ENCODE measurements at regions not wholly inside any gene's neighbourhood (a gene's known extent, or its start where the extent isn't known, plus 50 kb on each side); places are given as distances from the start of the nearest gene placed in this dataset.

DNA sequence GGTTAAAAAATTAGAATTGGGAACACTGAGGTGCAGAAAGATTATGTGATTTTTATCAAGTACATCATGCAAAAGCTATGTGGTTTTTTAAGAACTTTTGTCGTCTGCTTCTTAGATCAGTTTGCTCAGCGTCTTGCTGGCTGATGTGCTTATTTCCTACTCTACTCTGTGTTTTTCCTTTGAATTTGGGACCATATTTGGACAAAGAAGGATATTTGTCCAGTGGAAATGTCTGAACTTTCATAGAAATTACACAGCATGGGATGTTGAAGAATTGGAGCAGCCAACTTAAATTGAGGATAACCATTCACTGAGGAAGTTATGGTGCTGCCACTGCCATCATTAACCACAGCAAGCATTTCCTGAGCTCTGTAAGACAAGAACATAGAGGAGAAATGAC, 252.8 kb upstream of the HS3ST5 start:
- Histone ChIP-seq H3K27me3 (ENCODE audit: insufficient read depth) (no peaks in the 10 kb centered on the region), H3K4me2 (no peak overlapping the region), H3K79me2 (ENCODE audit: insufficient read depth) (no peaks in the 10 kb centered on the region), H3K36me3 (replicated peaks in 1 of 2; ENCODE audit: control insufficient read depth in 1 of 2, insufficient read depth in 2 of 2, low read length in 1 of 2) (no peaks in the 10 kb centered on the region), H3K4me3 (ENCODE audit: low read depth in 2 of 2, low read length in 1 of 2) (no peak overlapping the region), H3K27ac (ENCODE audit: low read depth in 2 of 2, low read length in 1 of 2) (no peak overlapping the region), H4K20me1 (ENCODE audit: insufficient read depth) (no peaks in the 10 kb centered on the region), H3F3A (replicated peaks; ENCODE audit: insufficient read depth) (no peaks in the 10 kb centered on the region), H2AFZ (ENCODE audit: low read depth) (no peak overlapping the region), H3K9me3 (no peaks in the 10 kb centered on the region), H3K9me2 (no peaks in the 10 kb centered on the region), H3K4me1 (ENCODE audit: control insufficient read depth in 1 of 2, insufficient read depth in 2 of 2, low read depth in 1 of 2, low read length in 1 of 2) (no peaks in the 10 kb centered on the region; a peak in 1 of 4 replicates), H3K9ac (no peak overlapping the region)
- DNase-seq = no peak
- WGBS (ENCODE audit: low lambda C conversion rate) = 46% methylated on average over 2 of the region's 2 CpGs
- CTCF ChIA-PET = no interaction called here
- TF ChIP-seq CHD2 (IDR thresholded peaks at IDR 0.05; ENCODE audit: low read length, partially characterized antibody) (no peak), YY1 (IDR thresholded peaks at IDR 0.05; ENCODE audit: low read depth) (no peak), POLR2AphosphoS5 (IDR thresholded peaks at IDR 0.05; ENCODE audit: low read depth, low read length) (no peak), FOXM1 (IDR thresholded peaks at IDR 0.05; ENCODE audit: low read depth) (no peak), TEAD4 (IDR thresholded peaks at IDR 0.05; ENCODE audit: borderline replicate concordance, insufficient read depth) (no peak), TCF12 (IDR thresholded peaks at IDR 0.05) (no peak), NRF1 (IDR thresholded peaks at IDR 0.05; ENCODE audit: low read depth, low read length) (no peak), ELF1 (IDR thresholded peaks at IDR 0.05) (no peak)
- TF ChIP-seq, protein P1, sequence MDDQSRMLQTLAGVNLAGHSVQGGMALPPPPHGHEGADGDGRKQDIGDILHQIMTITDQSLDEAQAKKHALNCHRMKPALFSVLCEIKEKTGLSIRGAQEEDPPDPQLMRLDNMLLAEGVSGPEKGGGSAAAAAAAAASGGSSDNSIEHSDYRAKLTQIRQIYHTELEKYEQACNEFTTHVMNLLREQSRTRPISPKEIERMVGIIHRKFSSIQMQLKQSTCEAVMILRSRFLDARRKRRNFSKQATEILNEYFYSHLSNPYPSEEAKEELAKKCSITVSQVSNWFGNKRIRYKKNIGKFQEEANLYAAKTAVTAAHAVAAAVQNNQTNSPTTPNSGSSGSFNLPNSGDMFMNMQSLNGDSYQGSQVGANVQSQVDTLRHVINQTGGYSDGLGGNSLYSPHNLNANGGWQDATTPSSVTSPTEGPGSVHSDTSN (IDR thresholded peaks at IDR 0.05) = no peak
- TF ChIP-seq, protein P2, sequence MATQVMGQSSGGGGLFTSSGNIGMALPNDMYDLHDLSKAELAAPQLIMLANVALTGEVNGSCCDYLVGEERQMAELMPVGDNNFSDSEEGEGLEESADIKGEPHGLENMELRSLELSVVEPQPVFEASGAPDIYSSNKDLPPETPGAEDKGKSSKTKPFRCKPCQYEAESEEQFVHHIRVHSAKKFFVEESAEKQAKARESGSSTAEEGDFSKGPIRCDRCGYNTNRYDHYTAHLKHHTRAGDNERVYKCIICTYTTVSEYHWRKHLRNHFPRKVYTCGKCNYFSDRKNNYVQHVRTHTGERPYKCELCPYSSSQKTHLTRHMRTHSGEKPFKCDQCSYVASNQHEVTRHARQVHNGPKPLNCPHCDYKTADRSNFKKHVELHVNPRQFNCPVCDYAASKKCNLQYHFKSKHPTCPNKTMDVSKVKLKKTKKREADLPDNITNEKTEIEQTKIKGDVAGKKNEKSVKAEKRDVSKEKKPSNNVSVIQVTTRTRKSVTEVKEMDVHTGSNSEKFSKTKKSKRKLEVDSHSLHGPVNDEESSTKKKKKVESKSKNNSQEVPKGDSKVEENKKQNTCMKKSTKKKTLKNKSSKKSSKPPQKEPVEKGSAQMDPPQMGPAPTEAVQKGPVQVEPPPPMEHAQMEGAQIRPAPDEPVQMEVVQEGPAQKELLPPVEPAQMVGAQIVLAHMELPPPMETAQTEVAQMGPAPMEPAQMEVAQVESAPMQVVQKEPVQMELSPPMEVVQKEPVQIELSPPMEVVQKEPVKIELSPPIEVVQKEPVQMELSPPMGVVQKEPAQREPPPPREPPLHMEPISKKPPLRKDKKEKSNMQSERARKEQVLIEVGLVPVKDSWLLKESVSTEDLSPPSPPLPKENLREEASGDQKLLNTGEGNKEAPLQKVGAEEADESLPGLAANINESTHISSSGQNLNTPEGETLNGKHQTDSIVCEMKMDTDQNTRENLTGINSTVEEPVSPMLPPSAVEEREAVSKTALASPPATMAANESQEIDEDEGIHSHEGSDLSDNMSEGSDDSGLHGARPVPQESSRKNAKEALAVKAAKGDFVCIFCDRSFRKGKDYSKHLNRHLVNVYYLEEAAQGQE (IDR thresholded peaks at IDR 0.05; ENCODE audit: low read depth, low read length) = no peak
- TF ChIP-seq, protein P3, sequence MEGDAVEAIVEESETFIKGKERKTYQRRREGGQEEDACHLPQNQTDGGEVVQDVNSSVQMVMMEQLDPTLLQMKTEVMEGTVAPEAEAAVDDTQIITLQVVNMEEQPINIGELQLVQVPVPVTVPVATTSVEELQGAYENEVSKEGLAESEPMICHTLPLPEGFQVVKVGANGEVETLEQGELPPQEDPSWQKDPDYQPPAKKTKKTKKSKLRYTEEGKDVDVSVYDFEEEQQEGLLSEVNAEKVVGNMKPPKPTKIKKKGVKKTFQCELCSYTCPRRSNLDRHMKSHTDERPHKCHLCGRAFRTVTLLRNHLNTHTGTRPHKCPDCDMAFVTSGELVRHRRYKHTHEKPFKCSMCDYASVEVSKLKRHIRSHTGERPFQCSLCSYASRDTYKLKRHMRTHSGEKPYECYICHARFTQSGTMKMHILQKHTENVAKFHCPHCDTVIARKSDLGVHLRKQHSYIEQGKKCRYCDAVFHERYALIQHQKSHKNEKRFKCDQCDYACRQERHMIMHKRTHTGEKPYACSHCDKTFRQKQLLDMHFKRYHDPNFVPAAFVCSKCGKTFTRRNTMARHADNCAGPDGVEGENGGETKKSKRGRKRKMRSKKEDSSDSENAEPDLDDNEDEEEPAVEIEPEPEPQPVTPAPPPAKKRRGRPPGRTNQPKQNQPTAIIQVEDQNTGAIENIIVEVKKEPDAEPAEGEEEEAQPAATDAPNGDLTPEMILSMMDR (IDR thresholded peaks at IDR 0.05) = no peak
- POLR2A ChIA-PET = no interaction called here

DNA sequence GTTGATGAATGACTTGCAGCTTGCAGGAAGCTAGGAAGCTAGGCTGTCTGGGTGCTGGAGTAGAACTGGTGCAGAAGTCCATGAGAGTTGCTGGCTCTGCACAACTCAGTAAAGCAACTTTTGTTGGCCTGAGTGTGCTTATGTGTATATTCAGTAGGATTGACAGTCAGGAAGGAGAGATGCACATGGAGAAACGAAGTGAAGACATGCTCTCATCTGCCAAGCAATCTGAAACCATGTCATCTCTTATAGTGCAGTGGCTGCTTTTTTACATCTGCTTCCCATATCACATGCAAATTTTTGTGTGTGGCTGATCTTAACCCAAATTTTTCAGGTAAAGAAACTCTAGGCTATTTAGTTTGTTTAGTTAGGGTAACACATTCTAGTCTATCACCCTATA, 252.4 kb upstream of the HS3ST5 start:
- Histone ChIP-seq H3K9me2 (no peaks in the 10 kb centered on the region), H3K4me3 (ENCODE audit: low read depth in 2 of 2, low read length in 1 of 2) (no peak overlapping the region), H3K4me2 (no peak overlapping the region), H3F3A (replicated peaks; ENCODE audit: insufficient read depth) (no peaks in the 10 kb centered on the region), H3K79me2 (ENCODE audit: insufficient read depth) (no peaks in the 10 kb centered on the region), H3K9ac (no peak overlapping the region), H3K4me1 (ENCODE audit: control insufficient read depth in 1 of 2, insufficient read depth in 2 of 2, low read depth in 1 of 2, low read length in 1 of 2) (no peaks in the 10 kb centered on the region; a peak in 1 of 4 replicates), H3K9me3 (no peaks in the 10 kb centered on the region), H3K27me3 (ENCODE audit: insufficient read depth) (no peaks in the 10 kb centered on the region), H3K36me3 (replicated peaks in 1 of 2; ENCODE audit: control insufficient read depth in 1 of 2, insufficient read depth in 2 of 2, low read length in 1 of 2) (no peaks in the 10 kb centered on the region), H4K20me1 (ENCODE audit: insufficient read depth) (no peaks in the 10 kb centered on the region), H3K27ac (ENCODE audit: low read depth in 2 of 2, low read length in 1 of 2) (no peak overlapping the region), H2AFZ (ENCODE audit: low read depth) (no peak overlapping the region)
- DNase-seq = no peak
- WGBS (ENCODE audit: low lambda C conversion rate) = 0% methylated on average over 1 of the region's 1 CpG
- ChIA-PET CTCF (no interaction called here), POLR2A (no interaction called here)
- TF ChIP-seq EP300 (IDR thresholded peaks at IDR 0.05; ENCODE audit: borderline replicate concordance in 1 of 2, low read depth in 1 of 2, low read length in 1 of 2) = no peak
- TF ChIP-seq, protein P1 (IDR thresholded peaks at IDR 0.05) = no peak
- TF ChIP-seq, protein P4, sequence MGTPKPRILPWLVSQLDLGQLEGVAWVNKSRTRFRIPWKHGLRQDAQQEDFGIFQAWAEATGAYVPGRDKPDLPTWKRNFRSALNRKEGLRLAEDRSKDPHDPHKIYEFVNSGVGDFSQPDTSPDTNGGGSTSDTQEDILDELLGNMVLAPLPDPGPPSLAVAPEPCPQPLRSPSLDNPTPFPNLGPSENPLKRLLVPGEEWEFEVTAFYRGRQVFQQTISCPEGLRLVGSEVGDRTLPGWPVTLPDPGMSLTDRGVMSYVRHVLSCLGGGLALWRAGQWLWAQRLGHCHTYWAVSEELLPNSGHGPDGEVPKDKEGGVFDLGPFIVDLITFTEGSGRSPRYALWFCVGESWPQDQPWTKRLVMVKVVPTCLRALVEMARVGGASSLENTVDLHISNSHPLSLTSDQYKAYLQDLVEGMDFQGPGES (IDR thresholded peaks at IDR 0.05; ENCODE audit: low read depth, low read length) = no peak
- TF ChIP-seq, protein P3 (IDR thresholded peaks at IDR 0.05) = no peak
- TF ChIP-seq FOSL2 (IDR thresholded peaks at IDR 0.05; ENCODE audit: borderline replicate concordance, low read depth) = no peak
- TF ChIP-seq TAF1 (IDR thresholded peaks at IDR 0.05; ENCODE audit: borderline replicate concordance, low read depth, low read length) = no peak

All from SK-N-SH (cell line).